ENCODE measurements at regions not wholly inside any gene's neighbourhood (a gene's known extent, or its start where the extent isn't known, plus 50 kb on each side); places are given as distances from the start of the nearest gene placed in this dataset.
"Not testable (repeated sequence)": the region's sequence is repeated elsewhere in the genome, so short reads cannot be mapped to it uniquely, and the experiment has no call there.

DNA sequence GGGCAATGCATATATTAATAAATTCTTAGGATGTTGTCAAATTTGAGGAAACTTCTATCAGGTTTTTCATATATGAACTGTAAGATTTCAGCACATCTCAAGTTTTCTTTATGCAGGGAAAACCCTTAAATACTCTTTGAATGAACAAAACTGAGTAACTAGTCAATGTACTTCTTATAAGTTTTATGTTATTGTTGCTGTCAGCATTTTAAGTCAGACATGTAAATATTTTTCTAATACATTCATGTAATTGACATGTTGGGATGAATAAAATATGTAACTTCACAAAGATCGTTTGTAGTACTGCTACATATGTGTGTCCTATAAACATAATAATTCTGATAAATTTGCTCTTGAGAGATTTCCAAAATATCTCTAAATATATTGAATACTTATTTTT is 109.6 kb downstream of the BMP4 start:
- Mint-ChIP-seq H3K27me3 (no peaks in the 10 kb centered on the region), H3K4me3 (no peak overlapping the region), H3K9me3 (no peaks in the 10 kb centered on the region), H3K27ac (no peak overlapping the region), H3K4me1 (ENCODE audit: low read depth) (no peaks in the 10 kb centered on the region), H3K36me3 (ENCODE audit: low read depth) (no peaks in the 10 kb centered on the region)

DNA sequence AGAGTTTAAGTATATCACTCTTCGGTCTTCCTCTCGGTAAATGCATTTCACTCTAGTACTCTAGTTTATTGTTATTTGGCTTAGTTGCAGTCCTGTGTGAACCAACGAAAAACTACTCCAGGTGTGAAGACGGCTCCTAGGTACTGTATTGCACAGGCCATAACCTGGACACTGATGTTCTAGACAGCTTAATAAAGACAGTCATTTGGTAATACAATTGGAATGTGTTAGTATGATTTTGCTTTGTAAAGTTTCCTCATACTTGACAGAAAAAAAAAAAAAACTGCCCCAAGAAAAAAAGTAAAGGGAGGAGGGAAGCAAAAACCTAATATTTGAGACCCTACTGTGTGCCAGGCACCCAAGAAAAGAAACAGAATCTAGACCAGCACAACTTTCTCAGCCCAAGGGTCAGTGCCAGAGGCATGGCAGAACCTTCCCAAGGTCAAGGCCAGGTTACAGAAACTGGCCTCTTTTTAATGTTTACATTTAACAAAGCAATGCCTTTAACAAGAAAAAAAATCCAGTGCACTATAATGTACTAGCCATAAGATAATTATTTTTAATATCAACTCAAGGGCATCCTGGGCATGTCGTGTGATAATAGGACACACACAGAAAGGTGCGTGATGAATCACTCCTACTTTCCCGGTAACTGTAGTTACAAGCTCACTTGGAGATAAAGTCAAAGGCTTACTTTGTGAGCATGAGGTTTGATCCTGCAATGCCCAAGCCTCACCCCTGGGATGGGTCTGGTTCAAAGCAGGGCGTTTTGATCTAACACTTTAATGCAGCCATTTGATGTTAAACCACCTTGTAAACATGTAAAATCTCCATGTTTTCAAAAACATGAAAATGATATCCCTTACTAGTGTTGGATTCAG is 110.6 kb downstream of the BMP4 start:
- H3K27ac Mint-ChIP-seq, result no peak overlapping the region
- no peaks in the 10 kb centered on the region for H3K36me3 Mint-ChIP-seq (ENCODE audit: low read depth)
- H3K4me1 Mint-ChIP-seq (ENCODE audit: low read depth), result no peaks in the 10 kb centered on the region
- no peaks in the 10 kb centered on the region for H3K9me3 Mint-ChIP-seq
- no peak overlapping the region for H3K4me3 Mint-ChIP-seq
- no peaks in the 10 kb centered on the region for H3K27me3 Mint-ChIP-seq

DNA sequence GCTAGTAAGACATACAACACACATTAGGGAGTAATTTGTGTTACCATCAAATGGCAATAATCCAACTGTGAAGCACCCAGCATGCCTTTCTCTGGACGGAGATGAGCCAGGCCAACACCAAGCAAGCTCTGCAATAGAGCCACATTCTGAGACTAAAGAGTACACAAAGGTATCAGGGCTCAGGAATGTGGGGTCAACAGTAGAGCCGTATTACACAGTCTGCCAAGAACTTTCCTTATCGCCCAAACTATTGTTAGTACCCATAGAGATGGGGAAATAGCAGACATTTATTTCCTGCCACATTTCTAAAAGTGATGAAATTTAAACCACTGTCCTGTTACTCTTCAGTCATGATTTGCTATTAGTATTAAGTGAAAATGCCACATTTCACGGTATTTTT is 113.7 kb downstream of the BMP4 start:
- peaks cover 5% of the 10 kb centered on the region for H3K9me3 Mint-ChIP-seq
- H3K4me3 Mint-ChIP-seq, result no peak overlapping the region
- H3K27me3 Mint-ChIP-seq, result no peaks in the 10 kb centered on the region
- no peak overlapping the region for H3K27ac Mint-ChIP-seq
- no peaks in the 10 kb centered on the region for H3K4me1 Mint-ChIP-seq (ENCODE audit: low read depth)
- H3K36me3 Mint-ChIP-seq (ENCODE audit: low read depth), result no peaks in the 10 kb centered on the region

DNA sequence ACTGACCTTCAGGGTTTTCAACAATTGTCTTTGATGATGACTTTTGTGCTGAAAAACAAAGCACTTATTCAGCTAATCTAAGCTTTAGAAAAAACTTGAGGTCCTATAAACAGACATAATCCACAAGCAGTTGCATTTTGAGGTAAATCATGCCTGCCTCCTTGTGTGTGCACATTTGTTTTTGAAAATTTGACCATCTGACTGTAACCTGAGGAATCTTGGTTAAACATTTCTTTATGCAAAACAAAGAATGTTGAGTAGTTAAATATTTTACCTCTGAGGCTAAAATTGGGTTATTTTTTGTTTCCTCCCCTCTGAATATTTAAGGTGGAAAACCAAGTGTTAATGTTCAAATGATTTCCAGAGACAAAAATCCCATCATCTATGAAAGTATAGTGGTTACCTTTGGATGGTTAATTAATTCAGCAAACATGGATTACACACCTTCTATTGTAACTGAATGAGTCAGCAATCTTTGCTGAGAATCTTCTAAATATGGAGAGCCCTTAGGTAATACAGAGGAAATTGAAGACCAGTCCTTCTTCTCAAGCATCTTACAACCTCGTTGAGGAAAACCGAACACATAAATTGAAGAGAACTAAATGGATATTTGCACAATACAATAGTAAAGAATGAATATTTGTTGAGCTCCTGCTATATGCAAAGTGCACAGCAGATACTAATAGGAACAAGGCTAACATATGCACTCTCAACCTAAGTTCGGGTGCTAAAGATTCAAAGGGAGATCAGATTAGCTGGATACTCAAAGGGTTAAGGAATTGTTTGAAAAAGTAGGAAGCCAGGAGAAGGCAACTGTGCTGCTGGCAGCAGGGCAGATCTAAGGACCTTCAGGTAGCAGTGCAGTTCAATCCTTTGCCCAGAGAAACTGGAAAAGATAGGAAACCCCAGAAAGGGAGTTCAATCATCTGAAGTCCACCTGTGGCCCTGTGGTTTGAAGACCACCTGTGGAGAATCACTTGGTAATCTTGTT is 115.2 kb downstream of the BMP4 start:
- Mint-ChIP-seq H3K4me3 (no peak overlapping the region), H3K9me3 (peaks cover 5% of the 10 kb centered on the region), H3K27me3 (no peaks in the 10 kb centered on the region), H3K4me1 (ENCODE audit: low read depth) (no peaks in the 10 kb centered on the region), H3K36me3 (ENCODE audit: low read depth) (no peaks in the 10 kb centered on the region), H3K27ac (no peak overlapping the region)

DNA sequence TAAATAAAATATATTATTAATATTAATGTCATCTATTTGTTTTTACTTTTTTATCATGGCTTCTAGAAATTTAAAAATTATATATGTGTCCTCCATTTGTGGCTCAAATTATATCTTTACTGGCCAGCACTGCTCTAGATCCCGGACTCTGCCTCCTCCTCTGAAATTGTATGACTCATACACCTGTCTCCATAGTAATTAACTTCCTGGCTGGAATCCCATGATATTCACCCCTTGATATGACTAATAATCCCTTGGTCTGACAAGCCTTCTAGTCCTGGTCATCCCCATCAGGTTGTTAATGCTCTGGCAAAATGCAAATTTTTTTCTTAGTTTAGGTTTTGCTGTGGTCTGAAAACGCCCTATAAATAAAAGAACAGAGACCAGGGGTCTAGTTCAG is 116.2 kb downstream of the BMP4 start:
- no peak overlapping the region for H3K4me3 Mint-ChIP-seq
- H3K9me3 Mint-ChIP-seq, result peaks cover 5% of the 10 kb centered on the region
- no peaks in the 10 kb centered on the region for H3K4me1 Mint-ChIP-seq (ENCODE audit: low read depth)
- no peaks in the 10 kb centered on the region for H3K27me3 Mint-ChIP-seq
- no peaks in the 10 kb centered on the region for H3K36me3 Mint-ChIP-seq (ENCODE audit: low read depth)
- H3K27ac Mint-ChIP-seq, result no peak overlapping the region

DNA sequence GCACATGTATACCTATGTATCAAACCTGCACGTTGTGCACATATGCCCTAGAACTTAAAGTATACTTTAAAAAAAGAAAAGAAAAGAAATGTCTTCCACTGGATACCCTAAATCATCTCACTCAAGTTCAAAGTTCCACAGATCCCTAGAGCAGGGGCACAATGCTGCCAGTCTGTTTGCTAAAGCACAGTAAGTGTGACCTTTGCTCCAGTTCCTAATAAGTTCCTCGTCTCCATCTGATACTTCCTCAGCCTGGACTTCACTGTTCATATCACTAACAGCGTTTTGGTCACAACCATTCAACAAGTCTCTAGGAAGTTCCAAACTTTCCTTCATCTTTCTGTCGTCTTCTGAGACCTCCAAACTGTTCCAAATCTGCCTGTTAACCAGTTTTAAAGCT is 118.3 kb downstream of the BMP4 start:
- Mint-ChIP-seq H3K9me3 (peaks cover 5% of the 10 kb centered on the region), H3K27ac (no peak overlapping the region), H3K4me1 (ENCODE audit: low read depth) (no peaks in the 10 kb centered on the region), H3K4me3 (no peak overlapping the region), H3K36me3 (ENCODE audit: low read depth) (no peaks in the 10 kb centered on the region), H3K27me3 (no peaks in the 10 kb centered on the region)

DNA sequence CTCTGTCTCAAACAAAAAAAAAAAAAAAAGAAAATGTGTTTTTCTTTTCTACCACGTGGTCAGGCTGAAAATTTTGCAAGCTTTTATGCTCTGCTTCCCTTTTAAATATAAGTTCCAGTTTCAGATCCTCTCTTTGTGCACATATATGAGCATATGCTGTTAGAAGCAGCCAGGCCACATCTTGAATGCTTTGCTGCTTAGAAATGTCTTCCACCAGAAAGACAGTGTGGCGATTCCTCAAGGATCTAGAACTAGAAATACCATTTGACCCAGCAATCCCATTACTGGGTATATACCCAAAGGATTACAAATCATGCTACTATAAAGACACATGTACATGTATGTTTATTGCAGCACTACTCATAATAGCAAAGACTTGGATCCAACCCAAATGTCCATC is 119.0 kb downstream of the BMP4 start:
- not testable (repeated sequence) for H3K4me1 Mint-ChIP-seq (ENCODE audit: low read depth); H3K4me3 Mint-ChIP-seq; H3K36me3 Mint-ChIP-seq (ENCODE audit: low read depth); H3K9me3 Mint-ChIP-seq; H3K27me3 Mint-ChIP-seq; H3K27ac Mint-ChIP-seq

DNA sequence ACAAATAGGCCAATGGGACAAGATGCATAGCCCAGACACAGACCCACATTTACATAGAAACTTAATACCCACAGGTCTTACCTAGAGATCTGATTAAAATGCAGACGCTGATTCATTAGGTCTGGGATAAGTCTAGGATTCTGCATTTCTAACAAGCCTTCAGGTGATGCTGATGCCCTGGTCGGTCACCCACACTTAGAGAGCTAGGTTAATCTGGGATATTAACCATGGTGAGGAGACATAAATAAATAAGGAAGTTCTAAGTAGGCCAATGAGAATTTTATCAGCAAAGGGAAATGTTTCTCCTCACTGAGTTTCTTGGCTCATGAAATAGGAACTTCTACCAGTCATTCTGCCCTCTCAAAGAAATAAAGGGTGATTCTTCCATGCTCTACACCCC is 120.1 kb downstream of the BMP4 start:
- Mint-ChIP-seq H3K9me3 (peaks cover 5% of the 10 kb centered on the region), H3K4me1 (ENCODE audit: low read depth) (no peaks in the 10 kb centered on the region), H3K27ac (no peak overlapping the region), H3K4me3 (no peak overlapping the region), H3K27me3 (no peaks in the 10 kb centered on the region), H3K36me3 (ENCODE audit: low read depth) (no peaks in the 10 kb centered on the region)

DNA sequence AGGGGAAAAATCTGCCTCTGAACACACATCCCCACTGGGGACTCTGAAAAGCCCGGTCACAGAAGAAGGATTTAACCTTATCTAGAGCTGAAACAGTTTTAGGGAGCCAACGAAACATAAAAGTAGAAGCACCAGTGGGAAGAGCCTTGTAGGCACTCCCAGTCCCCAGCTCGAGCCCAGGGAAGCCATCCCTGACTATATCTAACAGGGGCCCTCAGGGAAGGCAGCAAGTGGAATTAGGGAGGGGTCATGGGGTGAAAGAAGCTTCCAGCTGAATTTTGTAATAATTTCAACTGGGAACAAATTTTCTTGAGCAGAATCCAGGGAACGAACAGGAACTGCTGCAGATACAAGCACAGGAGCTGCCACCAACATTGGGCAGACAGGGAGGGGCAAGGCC is 127.8 kb downstream of the BMP4 start:
- H3K4me1 Mint-ChIP-seq (ENCODE audit: low read depth), result no peaks in the 10 kb centered on the region
- no peak overlapping the region for H3K27ac Mint-ChIP-seq

DNA sequence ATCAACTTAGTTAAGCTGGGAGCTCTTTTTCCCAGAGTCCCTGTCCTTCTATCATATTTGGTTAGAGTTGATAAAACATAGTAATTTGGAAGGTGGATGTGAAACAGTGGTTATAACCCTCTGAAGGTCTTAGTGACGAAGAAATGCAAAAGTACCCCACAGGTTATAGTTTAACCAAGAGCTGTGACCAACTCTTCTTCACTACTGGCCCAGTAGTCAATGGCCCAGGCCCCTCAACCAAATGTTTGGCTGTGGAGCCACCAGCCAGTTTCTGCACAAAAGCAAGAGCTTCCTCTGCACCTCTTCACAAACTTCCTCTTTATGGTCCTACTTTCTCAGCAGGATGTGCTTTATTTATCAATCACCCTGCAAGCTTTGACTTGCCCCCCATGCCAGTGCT is 132.6 kb downstream of the BMP4 start:
- Mint-ChIP-seq H3K4me1 (ENCODE audit: low read depth) (no peaks in the 10 kb centered on the region), H3K36me3 (ENCODE audit: low read depth) (no peaks in the 10 kb centered on the region), H3K27me3 (peaks cover 4% of the 10 kb centered on the region), H3K9me3 (no peaks in the 10 kb centered on the region), H3K4me3 (no peak overlapping the region), H3K27ac (no peak overlapping the region)

More for the DNA sequence above, 127.8 kb downstream of the BMP4 start:
- H3K27me3 Mint-ChIP-seq, result no peaks in the 10 kb centered on the region
- no peak overlapping the region for H3K4me3 Mint-ChIP-seq
- H3K9me3 Mint-ChIP-seq, result no peaks in the 10 kb centered on the region
- no peaks in the 10 kb centered on the region for H3K36me3 Mint-ChIP-seq (ENCODE audit: low read depth)

DNA sequence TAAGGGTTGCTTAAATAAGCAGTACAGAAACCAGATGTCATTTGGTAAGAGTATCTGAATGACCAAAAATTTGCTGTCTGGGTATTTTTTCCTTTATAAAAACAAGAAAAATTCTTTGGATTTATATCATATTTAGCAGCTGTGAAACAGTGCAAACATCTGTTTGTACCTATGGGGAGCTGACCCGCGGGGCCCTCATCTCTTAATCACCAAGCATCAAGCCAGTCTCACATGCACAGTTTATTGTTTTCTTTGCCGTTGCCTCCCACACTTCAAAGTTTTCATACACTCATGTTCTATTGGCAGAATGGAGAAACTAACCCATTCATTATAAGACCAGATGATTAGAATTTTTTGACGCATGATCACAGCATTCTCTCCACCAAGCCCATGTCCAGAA is 142.2 kb downstream of the BMP4 start:
- no peak overlapping the region for H3K4me3 Mint-ChIP-seq
- no peaks in the 10 kb centered on the region for H3K27me3 Mint-ChIP-seq
- H3K4me1 Mint-ChIP-seq (ENCODE audit: low read depth), result no peaks in the 10 kb centered on the region
- H3K9me3 Mint-ChIP-seq, result peaks cover 12% of the 10 kb centered on the region
- H3K27ac Mint-ChIP-seq, result no peak overlapping the region
- H3K36me3 Mint-ChIP-seq (ENCODE audit: low read depth), result no peaks in the 10 kb centered on the region

DNA sequence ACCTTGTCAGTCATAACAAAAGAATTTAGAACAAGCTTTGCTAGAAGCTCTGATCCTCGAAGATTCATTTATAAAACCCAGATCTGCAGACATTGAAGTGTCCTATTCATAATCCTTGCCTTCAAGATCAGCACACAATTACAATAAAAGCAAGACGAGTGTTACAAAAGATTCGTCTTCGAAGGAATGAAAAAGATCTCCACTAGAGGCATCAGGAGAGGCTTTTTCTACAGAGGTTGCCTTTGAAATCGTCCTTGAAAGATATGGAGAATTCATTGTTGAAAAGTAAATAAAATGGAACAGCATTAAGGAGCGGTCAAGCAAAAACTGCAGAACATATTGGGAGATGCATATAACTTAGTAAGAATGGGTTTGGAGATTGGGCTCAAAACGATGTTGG is 146.4 kb downstream of the BMP4 start:
- no peaks in the 10 kb centered on the region for H3K27me3 Mint-ChIP-seq
- no peak overlapping the region for H3K4me3 Mint-ChIP-seq
- peaks cover 19% of the 10 kb centered on the region for H3K9me3 Mint-ChIP-seq
- no peak overlapping the region for H3K27ac Mint-ChIP-seq
- no peaks in the 10 kb centered on the region for H3K36me3 Mint-ChIP-seq (ENCODE audit: low read depth)
- no peaks in the 10 kb centered on the region for H3K4me1 Mint-ChIP-seq (ENCODE audit: low read depth)

DNA sequence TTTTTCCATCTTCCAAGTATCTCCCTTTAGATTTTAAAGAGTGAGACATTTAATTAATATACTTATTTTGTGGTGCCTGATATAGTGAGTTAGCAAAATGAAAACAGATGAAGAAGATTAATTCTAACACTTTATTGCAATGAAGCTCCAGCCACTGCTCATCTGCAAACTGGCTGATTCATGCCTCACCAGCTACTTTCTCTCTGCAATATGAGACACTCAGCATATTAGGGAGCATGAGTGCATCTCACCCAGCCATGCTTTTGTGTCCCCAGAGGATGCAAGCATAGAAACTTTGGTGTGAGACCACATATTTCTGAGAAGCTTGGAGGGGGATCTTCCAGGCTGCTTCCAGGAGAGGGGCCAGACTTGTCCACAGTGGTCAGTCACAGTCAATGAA is 148.6 kb downstream of the BMP4 start:
- no peak overlapping the region for H3K27ac Mint-ChIP-seq
- H3K4me1 Mint-ChIP-seq (ENCODE audit: low read depth), result no peaks in the 10 kb centered on the region

DNA sequence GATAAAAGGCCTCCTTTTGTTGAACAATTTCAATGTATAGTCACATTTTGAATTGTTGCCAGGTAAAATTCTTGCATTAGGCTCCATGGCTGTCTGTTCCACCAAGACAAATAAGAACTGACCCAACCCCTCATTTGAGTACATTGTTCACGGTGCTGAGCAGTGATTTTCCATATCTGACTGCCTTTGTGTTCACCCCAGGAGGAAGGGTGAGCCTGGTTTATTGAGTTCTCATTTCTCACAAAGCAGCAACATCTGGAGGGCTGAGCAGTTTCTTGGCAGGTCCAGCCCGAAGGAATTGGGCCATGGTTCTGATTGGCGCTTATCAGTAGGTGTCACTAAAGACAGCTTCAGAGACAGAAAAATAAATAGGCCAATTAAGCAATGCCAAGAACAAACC is 149.1 kb downstream of the BMP4 start:
- Mint-ChIP-seq H3K36me3 (ENCODE audit: low read depth) (no peaks in the 10 kb centered on the region), H3K4me3 (no peak overlapping the region), H3K27me3 (no peaks in the 10 kb centered on the region), H3K4me1 (ENCODE audit: low read depth) (no peaks in the 10 kb centered on the region), H3K9me3 (peaks cover 20% of the 10 kb centered on the region), H3K27ac (no peak overlapping the region)

More for the DNA sequence above, 148.6 kb downstream of the BMP4 start:
- no peak overlapping the region for H3K4me3 Mint-ChIP-seq
- peaks cover 20% of the 10 kb centered on the region for H3K9me3 Mint-ChIP-seq
- no peaks in the 10 kb centered on the region for H3K27me3 Mint-ChIP-seq
- no peaks in the 10 kb centered on the region for H3K36me3 Mint-ChIP-seq (ENCODE audit: low read depth)

DNA sequence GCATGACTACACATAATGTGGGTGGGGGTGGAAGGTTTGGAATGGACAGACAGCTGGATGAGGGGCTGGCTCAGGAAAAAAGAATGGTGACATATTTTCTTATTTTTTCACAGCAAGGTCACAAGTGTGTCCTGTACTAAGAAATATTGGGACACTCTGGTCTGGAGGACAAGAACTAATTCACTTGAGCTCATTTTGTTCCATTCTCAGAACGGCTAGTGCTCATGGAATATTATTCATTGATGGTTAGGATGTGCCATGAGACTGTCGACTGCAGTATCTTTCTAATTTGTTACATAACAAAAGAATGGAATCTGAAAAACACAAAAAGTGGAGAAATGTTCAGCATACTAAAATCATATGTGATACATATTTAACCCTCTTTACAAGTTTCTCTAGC is 149.5 kb downstream of the BMP4 start:
- Mint-ChIP-seq H3K9me3 (peaks cover 20% of the 10 kb centered on the region), H3K4me1 (ENCODE audit: low read depth) (no peaks in the 10 kb centered on the region), H3K4me3 (no peak overlapping the region), H3K36me3 (ENCODE audit: low read depth) (no peaks in the 10 kb centered on the region), H3K27ac (no peak overlapping the region), H3K27me3 (no peaks in the 10 kb centered on the region)

Measured in stimulated activated naive CD8-positive, alpha-beta T cell treated with anti-CD3 and anti-CD28 coated beads, Interleukin-15, Interleukin-2, amounts not matched to agents 100 ng/mL and 50 ng/mL, for 24 hours (primary cell).